Stomach (tissue), 4 donors: ENCODE measurements at regions not wholly inside any gene's neighbourhood (a gene's known extent, or its start where the extent isn't known, plus 50 kb on each side); places are given as distances from the start of the nearest gene placed in this dataset.

Experiments used
- EP300 ChIP-seq: sonication (generic); formaldehyde crosslinking; IDR thresholded peaks from one replicate; pipeline ENCODE4 v1.6.1; 2017; ENCODE audit warnings: antibody characterized with exemption
- POLR2A ChIP-seq, 4 donors: fragments of 450-650 bp; IDR thresholded peaks; one replicate each; pipeline ENCODE4 v1.6.1; 2016; ENCODE audit warnings: antibody characterized with exemption in 4 of 4, control low read depth in 2 of 4, mild to moderate bottlenecking in 1 of 4, moderate library complexity in 1 of 4
- POLR2AphosphoS5 ChIP-seq, 3 donors: sonication (generic); formaldehyde crosslinking; IDR thresholded peaks; one replicate each; pipeline ENCODE4 v1.6.1; 2016; ENCODE audit warnings: antibody characterized with exemption in 3 of 3
- TF ChIP-seq, protein P1 (sequence below), 7 experiments: fragments of 450-650 bp in 4 of 7; fragments of 200-600 bp in 3 of 7; sonication (generic) in 3 of 7; IDR thresholded peaks; one replicate each; pipeline ENCODE4 v1.5.1; 2016 to 2019; ENCODE audit warnings: antibody characterized with exemption in 7 of 7, control low read depth in 2 of 7, mild to moderate bottlenecking in 1 of 7

DNA sequence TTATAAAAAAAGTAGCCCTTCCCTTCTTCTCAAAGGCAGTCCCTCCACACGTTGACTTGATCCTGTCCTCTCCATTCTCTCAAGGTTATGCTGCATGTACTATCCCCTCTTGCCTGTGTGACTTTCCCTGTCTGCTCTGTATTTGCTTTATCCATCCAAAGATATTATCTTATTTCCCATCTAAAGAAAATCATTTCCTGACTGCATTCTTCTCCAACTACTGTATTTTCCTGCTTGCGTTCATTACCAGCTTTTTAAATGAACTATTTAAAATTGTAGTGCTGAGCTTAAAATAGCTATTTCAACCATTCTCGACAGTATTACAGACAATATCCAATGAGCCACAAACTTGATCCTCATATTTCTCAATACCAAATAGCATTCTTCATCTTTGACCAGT lies 716.0 kb upstream of the REG3G start:
- TF ChIP-seq, protein P1, sequence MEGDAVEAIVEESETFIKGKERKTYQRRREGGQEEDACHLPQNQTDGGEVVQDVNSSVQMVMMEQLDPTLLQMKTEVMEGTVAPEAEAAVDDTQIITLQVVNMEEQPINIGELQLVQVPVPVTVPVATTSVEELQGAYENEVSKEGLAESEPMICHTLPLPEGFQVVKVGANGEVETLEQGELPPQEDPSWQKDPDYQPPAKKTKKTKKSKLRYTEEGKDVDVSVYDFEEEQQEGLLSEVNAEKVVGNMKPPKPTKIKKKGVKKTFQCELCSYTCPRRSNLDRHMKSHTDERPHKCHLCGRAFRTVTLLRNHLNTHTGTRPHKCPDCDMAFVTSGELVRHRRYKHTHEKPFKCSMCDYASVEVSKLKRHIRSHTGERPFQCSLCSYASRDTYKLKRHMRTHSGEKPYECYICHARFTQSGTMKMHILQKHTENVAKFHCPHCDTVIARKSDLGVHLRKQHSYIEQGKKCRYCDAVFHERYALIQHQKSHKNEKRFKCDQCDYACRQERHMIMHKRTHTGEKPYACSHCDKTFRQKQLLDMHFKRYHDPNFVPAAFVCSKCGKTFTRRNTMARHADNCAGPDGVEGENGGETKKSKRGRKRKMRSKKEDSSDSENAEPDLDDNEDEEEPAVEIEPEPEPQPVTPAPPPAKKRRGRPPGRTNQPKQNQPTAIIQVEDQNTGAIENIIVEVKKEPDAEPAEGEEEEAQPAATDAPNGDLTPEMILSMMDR (IDR thresholded peaks at IDR 0.05): no peak
- TF ChIP-seq POLR2AphosphoS5 (IDR thresholded peaks at IDR 0.05): no peak
- no peak for TF ChIP-seq POLR2A (IDR thresholded peaks at IDR 0.05)
- TF ChIP-seq EP300: no peak
